Memory B cell (primary cell): ENCODE measurements at regions not wholly inside any gene's neighbourhood (a gene's known extent, or its start where the extent isn't known, plus 50 kb on each side); places are given as distances from the start of the nearest gene placed in this dataset.

Source experiments
- ATAC-seq: fragments of 150-1000 bp; cut with Tn5 transposase; 2 replicates; pipeline ENCODE4 v1.10.0; 2021; ENCODE audit warnings: low read depth, mild to moderate bottlenecking, moderate library complexity
- DNase-seq, 2 donors: peaks; one replicate each; pipeline ENCODE4 v3.0.0; 2022; ENCODE audit warnings: low spot score in 2 of 2
- H3K27ac Mint-ChIP-seq: one replicate; pipeline ENCODE4 v1.8.0; 2022; ENCODE audit warnings: mild to moderate bottlenecking, moderate library complexity, mixed read lengths
- H3K27me3 Mint-ChIP-seq: one replicate; pipeline ENCODE4 v1.8.0; 2022; ENCODE audit warnings: mixed read lengths
- H3K36me3 Mint-ChIP-seq: one replicate; pipeline ENCODE4 v1.8.0; 2022; ENCODE audit warnings: mild to moderate bottlenecking, mixed read lengths
- H3K4me1 Mint-ChIP-seq: one replicate; pipeline ENCODE4 v1.8.0; 2022; ENCODE audit warnings: mixed read lengths
- H3K4me3 Mint-ChIP-seq: one replicate; pipeline ENCODE4 v1.8.0; 2022; ENCODE audit warnings: mild to moderate bottlenecking, moderate library complexity, mixed read lengths
- H3K9me3 Mint-ChIP-seq: one replicate; pipeline ENCODE4 v1.8.0; 2022; ENCODE audit warnings: mixed read lengths

DNA sequence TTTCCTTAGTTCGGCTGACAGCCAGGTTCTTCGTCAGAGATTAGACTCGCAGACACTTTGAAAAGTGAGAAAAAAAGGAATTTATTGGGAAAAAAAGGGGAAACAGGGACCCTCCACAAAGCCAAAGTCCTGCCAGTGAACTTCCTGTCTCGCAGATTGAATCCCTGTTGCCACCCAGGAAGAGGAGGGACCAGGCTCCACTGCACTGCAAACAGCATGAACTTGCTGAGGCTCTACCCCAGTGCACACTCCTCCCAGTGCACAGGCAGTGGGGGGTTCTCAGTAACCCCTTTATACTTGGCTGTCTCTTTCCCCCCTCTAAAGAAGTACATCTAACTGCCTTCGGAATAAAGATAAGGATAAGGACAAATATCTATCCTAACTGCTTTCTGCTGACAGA, 959.0 kb downstream of the GRIK2 start:
- H3K9me3 Mint-ChIP-seq = peaks cover 6% of the 10 kb centered on the region
- H3K27me3 Mint-ChIP-seq = no peaks in the 10 kb centered on the region
- no peak for ATAC-seq
- no peak overlapping the region for H3K4me3 Mint-ChIP-seq
- no peak overlapping the region for H3K27ac Mint-ChIP-seq
- DNase-seq = no peak
- no peaks in the 10 kb centered on the region for H3K4me1 Mint-ChIP-seq
- no peaks in the 10 kb centered on the region for H3K36me3 Mint-ChIP-seq

DNA sequence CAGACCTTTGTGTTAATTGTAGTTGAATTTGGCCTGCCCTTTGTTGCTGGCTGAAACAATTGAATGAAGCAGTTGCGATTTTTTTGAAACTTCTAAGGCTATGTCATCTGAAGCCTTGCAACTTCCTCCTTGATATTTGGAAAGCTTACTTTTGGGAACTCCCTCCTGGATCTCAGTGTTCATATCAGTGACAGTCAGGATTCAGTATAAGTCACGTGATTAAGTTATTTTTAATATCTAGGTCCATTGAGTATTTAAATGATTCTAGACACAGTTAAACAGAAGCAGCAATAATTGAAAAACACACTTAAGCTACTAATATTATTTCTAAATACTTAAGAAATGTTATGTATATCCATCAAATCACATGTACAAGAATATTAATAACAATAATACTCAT, 951.3 kb downstream of the GRIK2 start:
- H3K36me3 Mint-ChIP-seq = no peaks in the 10 kb centered on the region
- H3K27me3 Mint-ChIP-seq = no peaks in the 10 kb centered on the region
- no peak overlapping the region for H3K4me3 Mint-ChIP-seq
- no peak for DNase-seq
- no peaks in the 10 kb centered on the region for H3K4me1 Mint-ChIP-seq
- peaks cover 6% of the 10 kb centered on the region for H3K9me3 Mint-ChIP-seq
- ATAC-seq = no peak
- H3K27ac Mint-ChIP-seq = no peak overlapping the region

DNA sequence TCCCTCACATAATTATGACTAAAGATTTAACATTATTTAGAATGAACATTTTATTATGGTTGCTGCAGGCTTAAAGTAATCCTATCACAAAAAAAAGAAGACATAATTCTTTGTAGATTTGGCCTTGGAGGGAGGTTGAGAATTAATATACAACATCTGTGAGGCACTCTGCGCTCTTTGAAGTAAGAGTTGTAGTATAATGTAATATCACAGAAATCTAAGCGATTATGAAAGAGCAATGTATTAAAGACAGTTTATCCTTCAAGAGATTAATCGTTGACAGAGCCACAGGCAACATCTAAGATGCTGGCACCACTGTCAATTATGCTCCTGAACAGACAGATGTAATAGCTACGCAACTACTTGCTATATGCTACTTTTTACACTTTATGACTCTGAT, 946.8 kb downstream of the GRIK2 start:
- Mint-ChIP-seq H3K27me3 (no peaks in the 10 kb centered on the region), H3K4me1 (no peaks in the 10 kb centered on the region), H3K36me3 (no peaks in the 10 kb centered on the region), H3K27ac (no peak overlapping the region), H3K4me3 (no peak overlapping the region), H3K9me3 (no peaks in the 10 kb centered on the region)
- ATAC-seq = no peak
- no peak for DNase-seq

DNA sequence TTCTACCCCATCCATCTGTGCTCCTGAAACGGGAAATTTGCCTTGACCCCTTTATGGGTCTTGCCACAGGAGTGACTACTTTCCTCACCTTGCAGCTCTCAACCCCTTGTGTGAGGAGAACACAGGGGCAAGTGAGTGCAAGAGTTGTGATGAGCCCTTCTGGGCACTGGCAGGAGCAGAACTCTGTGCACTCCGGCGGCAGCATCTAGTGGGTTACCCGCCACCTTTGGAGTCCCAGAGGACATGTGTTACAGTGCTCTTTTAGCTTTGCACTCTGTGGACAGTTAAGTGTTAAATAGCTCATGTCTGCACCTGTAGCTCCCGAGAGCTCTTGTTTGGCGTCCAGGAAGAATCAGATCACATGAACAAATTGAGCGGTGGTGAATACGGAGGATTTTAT, 940.2 kb downstream of the GRIK2 start:
- H3K4me3 Mint-ChIP-seq = no peak overlapping the region
- peaks cover 1% of the 10 kb centered on the region for H3K9me3 Mint-ChIP-seq
- H3K4me1 Mint-ChIP-seq = no peaks in the 10 kb centered on the region
- no peaks in the 10 kb centered on the region for H3K36me3 Mint-ChIP-seq
- ATAC-seq = no peak
- DNase-seq = no peak
- H3K27ac Mint-ChIP-seq = no peak overlapping the region
- no peaks in the 10 kb centered on the region for H3K27me3 Mint-ChIP-seq

DNA sequence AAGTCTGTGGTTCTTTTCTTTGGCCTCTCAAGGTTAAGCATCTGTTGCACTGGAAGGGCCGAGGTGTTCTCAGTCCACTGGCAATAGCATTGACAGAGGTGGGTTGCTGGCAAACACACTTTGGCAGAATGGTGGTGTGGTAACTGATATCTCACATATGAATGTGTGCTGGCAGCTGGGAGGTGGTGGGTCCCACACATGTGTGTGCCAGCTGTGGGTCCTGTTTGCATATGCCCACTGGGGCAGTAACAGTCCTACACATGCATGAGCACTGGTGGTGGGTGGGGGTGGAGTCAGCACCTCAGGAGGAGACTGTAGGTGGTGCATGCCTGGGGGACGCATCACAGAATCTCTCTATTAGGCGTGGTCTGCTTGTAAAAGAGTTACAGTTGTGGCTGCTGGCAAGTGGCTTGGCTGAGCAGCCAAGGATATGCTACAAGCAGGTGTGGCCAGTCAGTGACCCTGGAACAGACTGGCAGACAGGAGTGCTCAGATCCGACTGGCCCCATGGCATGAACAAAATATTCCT, 934.3 kb downstream of the GRIK2 start:
- ATAC-seq = no peak
- no peaks in the 10 kb centered on the region for H3K27me3 Mint-ChIP-seq
- H3K4me1 Mint-ChIP-seq = no peaks in the 10 kb centered on the region
- H3K27ac Mint-ChIP-seq = no peak overlapping the region
- H3K36me3 Mint-ChIP-seq = no peaks in the 10 kb centered on the region
- peaks cover 2% of the 10 kb centered on the region for H3K9me3 Mint-ChIP-seq
- no peak overlapping the region for H3K4me3 Mint-ChIP-seq
- no peak for DNase-seq

DNA sequence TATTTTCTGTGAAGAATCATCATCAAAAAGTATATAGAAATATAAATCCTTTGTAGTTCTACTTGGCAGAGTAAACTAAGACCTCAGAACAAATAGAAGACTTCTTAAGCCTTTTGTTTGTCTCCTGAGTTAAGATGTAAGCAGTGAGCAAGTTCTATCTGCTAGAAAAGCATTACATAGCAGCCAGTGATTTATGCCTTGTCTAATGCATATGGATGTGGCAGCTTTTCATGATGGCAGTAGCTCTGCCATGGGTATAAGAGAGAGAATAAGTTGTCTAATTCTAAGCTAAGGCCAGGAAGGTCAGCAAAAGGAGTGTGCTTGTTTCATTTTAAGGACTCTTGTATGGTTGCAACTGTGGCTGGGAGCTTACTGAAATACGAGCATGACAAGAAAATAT, 920.2 kb downstream of the GRIK2 start:
- Mint-ChIP-seq H3K4me1 (no peaks in the 10 kb centered on the region), H3K4me3 (no peak overlapping the region), H3K9me3 (peaks cover 7% of the 10 kb centered on the region), H3K36me3 (no peaks in the 10 kb centered on the region), H3K27ac (no peak overlapping the region), H3K27me3 (no peaks in the 10 kb centered on the region)
- ATAC-seq (no peak), DNase-seq (no peak)

DNA sequence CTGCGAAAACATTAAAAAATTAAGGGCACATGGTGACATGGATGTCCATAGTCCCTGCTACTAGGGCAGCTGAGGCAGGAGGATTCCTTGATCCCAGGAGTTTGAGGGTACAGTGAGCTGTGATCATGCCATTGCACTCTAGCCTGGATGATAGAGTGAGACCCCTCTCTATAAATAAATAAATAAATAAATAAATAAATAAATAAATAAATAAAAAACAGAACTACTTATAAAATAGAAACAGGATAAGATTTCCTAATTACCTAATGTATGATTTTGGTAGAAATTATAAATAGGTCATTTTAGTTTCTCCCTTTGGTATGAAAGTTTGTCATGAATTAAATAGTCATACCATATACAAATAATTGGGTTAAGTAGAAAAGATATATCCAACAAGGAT, 916.2 kb downstream of the GRIK2 start:
- DNase-seq (no peak), ATAC-seq (no peak)
- Mint-ChIP-seq H3K27ac (no peak overlapping the region), H3K9me3 (peaks cover 10% of the 10 kb centered on the region), H3K4me1 (no peaks in the 10 kb centered on the region), H3K4me3 (no peak overlapping the region), H3K36me3 (no peaks in the 10 kb centered on the region), H3K27me3 (no peaks in the 10 kb centered on the region)

DNA sequence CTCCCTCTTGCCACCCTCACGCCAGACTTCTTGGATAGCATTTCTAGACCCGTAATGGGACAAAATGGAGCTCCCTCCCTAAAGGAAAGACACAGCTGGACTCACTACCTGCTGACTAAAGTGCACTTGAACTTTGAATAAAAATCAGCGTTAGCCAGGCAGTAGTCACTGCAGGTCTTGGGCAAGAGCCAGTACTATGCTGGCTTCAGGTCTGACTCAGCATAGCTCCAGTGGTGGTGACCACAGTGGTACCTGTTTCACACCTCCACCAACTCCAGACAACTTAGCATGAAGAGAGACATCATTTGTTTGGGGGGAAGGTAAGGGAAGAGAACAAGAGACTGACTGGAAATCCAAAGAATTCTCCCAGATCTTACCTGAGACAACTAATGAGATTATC, 906.8 kb downstream of the GRIK2 start:
- Mint-ChIP-seq H3K36me3 (no peaks in the 10 kb centered on the region), H3K27me3 (no peaks in the 10 kb centered on the region), H3K27ac (no peak overlapping the region), H3K9me3 (peaks cover 13% of the 10 kb centered on the region), H3K4me1 (no peaks in the 10 kb centered on the region), H3K4me3 (no peak overlapping the region)
- ATAC-seq (no peak), DNase-seq (no peak)

DNA sequence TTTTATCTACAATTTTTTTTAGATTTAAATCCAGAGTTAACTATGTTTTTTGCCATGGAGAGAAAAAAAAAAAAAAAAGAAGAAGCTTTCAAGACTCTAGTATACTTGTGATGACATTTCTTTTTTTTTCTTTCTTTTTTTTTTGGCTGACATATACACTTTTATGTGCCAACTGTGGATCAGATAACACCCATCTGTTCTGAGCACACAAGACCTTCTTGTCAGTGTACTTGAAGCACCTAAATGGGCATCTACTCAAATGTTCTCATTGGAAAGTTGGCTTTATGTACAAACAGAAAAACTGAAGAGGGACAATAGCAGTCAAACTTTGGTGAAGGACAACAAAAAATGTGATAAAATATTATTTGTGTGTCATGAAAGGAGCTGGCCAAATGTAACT, 904.5 kb downstream of the GRIK2 start:
- Mint-ChIP-seq H3K4me1 (no peaks in the 10 kb centered on the region), H3K4me3 (no peak overlapping the region), H3K27ac (no peak overlapping the region), H3K36me3 (no peaks in the 10 kb centered on the region), H3K9me3 (peaks cover 19% of the 10 kb centered on the region), H3K27me3 (no peaks in the 10 kb centered on the region)
- ATAC-seq (no peak), DNase-seq (no peak)
